CD4-positive, alpha-beta T cell treated with Interferon alpha-2 for 1 hour (primary cell): ENCODE measurements at regions not wholly inside any gene's neighbourhood (a gene's known extent, or its start where the extent isn't known, plus 50 kb on each side); places are given as distances from the start of the nearest gene placed in this dataset.

Experiments
- DNase-seq, 2 donors: peaks; one replicate each; pipeline ENCODE4 v3.0.0-alpha.2; 2020 to 2022

GRCh38 chr20:20992686-20993360 is 113.3 kb downstream of the LINC00237 start:
- DNase-seq, result no peak

GRCh38 chr20:20992277-20992676 is 113.9 kb downstream of the LINC00237 start:
- DNase-seq, result no peak

- DNase-seq, result no peak
Measured at GRCh38 chr20:20989081-20989480, 117.1 kb downstream of the LINC00237 start.

- no peak for DNase-seq
Measured at GRCh38 chr20:20979934-20980333, 126.2 kb downstream of the LINC00237 start.

GRCh38 chr20:20977786-20978185 is 128.4 kb downstream of the LINC00237 start:
- no peak for DNase-seq

- no peak for DNase-seq
Measured at GRCh38 chr20:20972490-20972889, 133.7 kb downstream of the LINC00237 start.

- DNase-seq, result no peak
Measured at GRCh38 chr20:20971810-20972209, 134.3 kb downstream of the LINC00237 start.

- no peak for DNase-seq
Measured at GRCh38 chr20:20970841-20971240, 135.3 kb downstream of the LINC00237 start.

- DNase-seq, result no peak
Measured at GRCh38 chr20:20969701-20970280, 136.4 kb downstream of the LINC00237 start.

- DNase-seq, result no peak
Measured at GRCh38 chr20:20967564-20968184, 138.5 kb downstream of the LINC00237 start.

GRCh38 chr20:20966171-20966570 is 140.0 kb downstream of the LINC00237 start:
- DNase-seq, result no peak

GRCh38 chr20:20959031-20959755 is 147.0 kb downstream of the LINC00237 start:
- no peak for DNase-seq

- no peak for DNase-seq
Measured at GRCh38 chr20:20956513-20956931, 149.6 kb downstream of the LINC00237 start.

GRCh38 chr20:20955892-20956291 is 150.3 kb downstream of the LINC00237 start:
- DNase-seq, result no peak

GRCh38 chr20:20953738-20954618 is 152.2 kb downstream of the LINC00237 start:
- no peak for DNase-seq

GRCh38 chr20:20950620-20951019 is 155.5 kb downstream of the LINC00237 start:
- DNase-seq, result no peak

GRCh38 chr20:20946122-20946759 is 159.9 kb downstream of the LINC00237 start:
- DNase-seq, result no peak

- DNase-seq, result no peak
Measured at GRCh38 chr20:20941468-20941889, 164.7 kb downstream of the LINC00237 start.

- no peak for DNase-seq
Measured at GRCh38 chr20:20939006-20939405, 167.2 kb downstream of the LINC00237 start.

- no peak for DNase-seq
Measured at GRCh38 chr20:20938599-20938998, 167.6 kb downstream of the LINC00237 start.

GRCh38 chr20:20938131-20938530 is 168.0 kb downstream of the LINC00237 start:
- DNase-seq, result no peak
